ENCODE measurements at regions not wholly inside any gene's neighbourhood (a gene's known extent, or its start where the extent isn't known, plus 50 kb on each side); places are given as distances from the start of the nearest gene placed in this dataset.

DNA sequence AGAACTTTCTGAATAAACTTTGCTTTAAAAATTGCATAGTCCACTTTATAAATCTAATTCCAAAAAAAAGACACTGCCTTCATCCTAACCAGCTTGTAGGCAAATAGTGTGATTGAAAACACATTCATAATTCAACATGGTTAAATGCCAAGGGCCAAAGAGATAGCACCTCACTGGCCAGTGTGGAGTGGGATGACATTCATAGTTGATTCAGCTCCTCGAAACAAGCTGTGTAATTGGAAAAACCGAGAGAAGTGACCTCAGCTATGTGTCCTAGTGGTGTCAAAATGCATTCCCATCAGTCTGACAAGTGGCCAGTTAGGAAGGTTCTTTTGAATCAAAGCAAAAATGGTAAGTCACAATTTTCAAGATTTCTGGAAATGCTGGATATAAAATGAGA, 1068.5 kb upstream of the CELF4 start:
- no peak overlapping the region for H3K4me3 ChIP-seq (replicated peaks in 1 of 2; ENCODE audit: low read depth in 2 of 2, low read length in 2 of 2)
- TF ChIP-seq, protein P1, sequence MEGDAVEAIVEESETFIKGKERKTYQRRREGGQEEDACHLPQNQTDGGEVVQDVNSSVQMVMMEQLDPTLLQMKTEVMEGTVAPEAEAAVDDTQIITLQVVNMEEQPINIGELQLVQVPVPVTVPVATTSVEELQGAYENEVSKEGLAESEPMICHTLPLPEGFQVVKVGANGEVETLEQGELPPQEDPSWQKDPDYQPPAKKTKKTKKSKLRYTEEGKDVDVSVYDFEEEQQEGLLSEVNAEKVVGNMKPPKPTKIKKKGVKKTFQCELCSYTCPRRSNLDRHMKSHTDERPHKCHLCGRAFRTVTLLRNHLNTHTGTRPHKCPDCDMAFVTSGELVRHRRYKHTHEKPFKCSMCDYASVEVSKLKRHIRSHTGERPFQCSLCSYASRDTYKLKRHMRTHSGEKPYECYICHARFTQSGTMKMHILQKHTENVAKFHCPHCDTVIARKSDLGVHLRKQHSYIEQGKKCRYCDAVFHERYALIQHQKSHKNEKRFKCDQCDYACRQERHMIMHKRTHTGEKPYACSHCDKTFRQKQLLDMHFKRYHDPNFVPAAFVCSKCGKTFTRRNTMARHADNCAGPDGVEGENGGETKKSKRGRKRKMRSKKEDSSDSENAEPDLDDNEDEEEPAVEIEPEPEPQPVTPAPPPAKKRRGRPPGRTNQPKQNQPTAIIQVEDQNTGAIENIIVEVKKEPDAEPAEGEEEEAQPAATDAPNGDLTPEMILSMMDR (IDR thresholded peaks at IDR 0.05; ENCODE audit: low read depth, low read length) = no peak
- DNase-seq (ENCODE audit: low read depth in 2 of 2) = no peak

DNA sequence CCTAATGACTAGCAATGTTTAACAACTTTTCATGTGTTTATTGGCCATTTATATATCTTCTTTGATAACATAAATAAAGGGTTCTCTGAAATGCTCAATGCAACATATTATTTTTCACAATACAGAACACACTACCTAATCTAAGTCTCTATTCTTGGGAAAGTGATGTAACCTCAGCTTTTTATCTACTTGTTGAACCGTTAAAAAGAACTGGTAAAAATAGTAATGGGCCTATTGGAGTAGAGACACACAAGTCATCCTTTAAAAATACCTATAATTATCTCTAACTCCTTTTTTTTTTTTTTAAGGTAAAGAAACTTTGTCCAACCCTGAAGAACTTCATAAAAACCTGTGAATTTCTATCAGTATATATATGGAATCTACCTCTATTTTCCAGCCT, 1067.7 kb upstream of the CELF4 start:
- no peak overlapping the region for H3K4me3 ChIP-seq (replicated peaks in 1 of 2; ENCODE audit: low read depth in 2 of 2, low read length in 2 of 2)
- TF ChIP-seq, protein P1 (IDR thresholded peaks at IDR 0.05; ENCODE audit: low read depth, low read length) = no peak
- no peak for DNase-seq (ENCODE audit: low read depth in 2 of 2)

GRCh38 chr18:38619129-38619528, 1053.5 kb upstream of the CELF4 start:
- no peak overlapping the region for H3K4me3 ChIP-seq (replicated peaks in 1 of 2; ENCODE audit: low read depth in 2 of 2, low read length in 2 of 2)
- TF ChIP-seq, protein P1 (IDR thresholded peaks at IDR 0.05; ENCODE audit: low read depth, low read length) = no peak
- DNase-seq (ENCODE audit: low read depth in 2 of 2) = no peak

DNA sequence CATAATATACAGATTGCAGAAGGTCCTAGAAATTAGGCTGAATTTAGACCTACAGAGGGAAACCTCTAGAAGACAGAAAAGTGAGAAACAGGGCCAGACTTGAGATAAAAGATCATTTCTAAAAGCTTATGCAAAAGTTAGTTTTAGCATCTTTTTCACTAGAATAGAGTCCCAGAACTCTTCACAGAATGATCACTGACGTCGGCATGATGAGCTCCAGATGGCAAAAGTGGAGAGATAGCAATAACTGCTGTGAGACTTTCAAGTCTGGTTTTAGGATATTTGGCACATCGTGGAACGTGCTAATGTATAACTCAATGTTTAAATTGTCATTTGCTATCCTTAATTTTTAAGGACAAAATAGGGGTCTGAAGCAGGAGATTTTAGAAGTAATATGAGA, 1050.7 kb upstream of the CELF4 start:
- TF ChIP-seq, protein P1 (IDR thresholded peaks at IDR 0.05; ENCODE audit: low read depth, low read length) = no peak
- no peak overlapping the region for H3K4me3 ChIP-seq (replicated peaks in 1 of 2; ENCODE audit: low read depth in 2 of 2, low read length in 2 of 2)
- no peak for DNase-seq (ENCODE audit: low read depth in 2 of 2)

DNA sequence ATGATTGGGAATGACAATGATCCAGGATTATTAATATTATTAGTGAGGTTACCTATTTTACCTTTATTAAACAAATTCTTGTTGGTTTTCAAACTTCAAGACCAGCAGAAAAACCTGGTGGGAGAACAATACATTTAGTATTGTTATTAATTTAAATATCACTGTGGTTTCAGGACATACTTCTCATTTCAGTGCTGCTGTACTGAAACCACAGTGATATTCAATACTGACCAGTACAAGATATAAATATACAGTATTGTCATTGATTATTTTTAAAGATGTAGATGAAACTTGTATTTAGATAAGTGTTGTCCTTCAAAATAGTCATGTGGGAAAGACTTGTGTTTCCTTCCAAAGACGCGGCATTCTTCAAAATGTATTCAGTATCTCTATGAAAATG, 1047.3 kb upstream of the CELF4 start:
- DNase-seq (ENCODE audit: low read depth in 2 of 2) = no peak
- no peak overlapping the region for H3K4me3 ChIP-seq (replicated peaks in 1 of 2; ENCODE audit: low read depth in 2 of 2, low read length in 2 of 2)

GRCh38 chr18:38611036-38611964, 1045.7 kb upstream of the CELF4 start:
- DNase-seq (ENCODE audit: low read depth in 2 of 2) = no peak
- H3K4me3 ChIP-seq (replicated peaks in 1 of 2; ENCODE audit: low read depth in 2 of 2, low read length in 2 of 2) = no peak overlapping the region
- TF ChIP-seq, protein P1 (IDR thresholded peaks at IDR 0.05; ENCODE audit: low read depth, low read length) = no peak

More for the DNA sequence above, 1047.3 kb upstream of the CELF4 start:
- TF ChIP-seq, protein P1 (IDR thresholded peaks at IDR 0.05; ENCODE audit: low read depth, low read length) = no peak
